ENCODE measurements at regions not wholly inside any gene's neighbourhood (a gene's known extent, or its start where the extent isn't known, plus 50 kb on each side); places are given as distances from the start of the nearest gene placed in this dataset.

- DNase-seq (ENCODE audit: low read depth) = no peak
- no peak overlapping the region for H3K4me3 ChIP-seq (ENCODE audit: low read depth, low read length)
- no peak for TF ChIP-seq CTCF (IDR thresholded peaks at IDR 0.05; ENCODE audit: low read depth, low read length, missing control alignments)
- in situ Hi-C loops (cut with HindIII; ENCODE audit: low sequenced_read_pairs) = no loop called here
These were observed 375.2 kb upstream of the TLE4 start for GRCh38 chr9:79196606-79197005.

- in situ Hi-C loops (cut with HindIII; ENCODE audit: low sequenced_read_pairs) = no loop called here
These were observed 371.4 kb upstream of the TLE4 start for GRCh38 chr9:79200336-79200735.

GRCh38 chr9:79201636-79202035 is 370.1 kb upstream of the TLE4 start:
- no peak overlapping the region for H3K4me3 ChIP-seq (ENCODE audit: low read depth, low read length)
- DNase-seq (ENCODE audit: low read depth) = no peak
- in situ Hi-C loops (cut with HindIII; ENCODE audit: low sequenced_read_pairs) = no loop called here
- TF ChIP-seq CTCF (IDR thresholded peaks at IDR 0.05; ENCODE audit: low read depth, low read length, missing control alignments) = no peak

More at GRCh38 chr9:79200336-79200735, 371.4 kb upstream of the TLE4 start:
- no peak overlapping the region for H3K4me3 ChIP-seq (ENCODE audit: low read depth, low read length)
- TF ChIP-seq CTCF (IDR thresholded peaks at IDR 0.05; ENCODE audit: low read depth, low read length, missing control alignments) = no peak
- no peak for DNase-seq (ENCODE audit: low read depth)

GRCh38 chr9:79208791-79209396 is 362.9 kb upstream of the TLE4 start:
- in situ Hi-C loops (cut with HindIII; ENCODE audit: low sequenced_read_pairs) = loop anchor here (5.0 kb wide), 1 partner anchor 77 kb away; no protein-coding TSS in a partner anchor
- H3K4me3 ChIP-seq (ENCODE audit: low read depth, low read length) = no peak overlapping the region
- TF ChIP-seq CTCF (IDR thresholded peaks at IDR 0.05; ENCODE audit: low read depth, low read length, missing control alignments) = no peak
- DNase-seq (ENCODE audit: low read depth) = no peak

GRCh38 chr9:79210541-79211243 is 361.1 kb upstream of the TLE4 start:
- H3K4me3 ChIP-seq (ENCODE audit: low read depth, low read length) = no peak overlapping the region
- in situ Hi-C loops (cut with HindIII; ENCODE audit: low sequenced_read_pairs) = loop anchor here (5.0 kb wide), 1 partner anchor 87 kb away; no protein-coding TSS in a partner anchor
- no peak for DNase-seq (ENCODE audit: low read depth)
- no peak for TF ChIP-seq CTCF (IDR thresholded peaks at IDR 0.05; ENCODE audit: low read depth, low read length, missing control alignments)

GRCh38 chr9:79213417-79214125 is 358.2 kb upstream of the TLE4 start:
- in situ Hi-C loops (cut with HindIII; ENCODE audit: low sequenced_read_pairs) = loop anchor here (5.0 kb wide), 1 partner anchor 84 kb away; no protein-coding TSS in a partner anchor

More at GRCh38 chr9:79213417-79214125, 358.2 kb upstream of the TLE4 start:
- DNase-seq (ENCODE audit: low read depth) = no peak
- H3K4me3 ChIP-seq (ENCODE audit: low read depth, low read length) = no peak overlapping the region
- no peak for TF ChIP-seq CTCF (IDR thresholded peaks at IDR 0.05; ENCODE audit: low read depth, low read length, missing control alignments)
